HEK293 (cell line): ENCODE measurements at regions not wholly inside any gene's neighbourhood (a gene's known extent, or its start where the extent isn't known, plus 50 kb on each side); places are given as distances from the start of the nearest gene placed in this dataset.

Source experiments
- CTCF ChIA-PET: fragments of 350-600 bp; formaldehyde crosslinking; extraction: SDS; loops from one replicate; lab custom pipeline; 2021; ENCODE audit warnings: antibody characterized with exemption; lab: Yijun Ruan, JAX
- POLR2A ChIA-PET: fragments of 300-600 bp; formaldehyde crosslinking; extraction: SDS; loops from one replicate; lab custom pipeline; 2020; ENCODE audit warnings: antibody characterized with exemption, inconsistent platforms; lab: Yijun Ruan, JAX
- H3K27ac ChIP-seq: fragments of 200-500 bp; sonication (Bioruptor generic); 2 replicates; pipeline ENCODE4 v1.5.1; 2014; ENCODE audit warnings: low read depth, low read length, control low read depth, inconsistent platforms; ENCODE audit errors: extremely low read depth
- H3K36me3 ChIP-seq, 2 experiments: fragments of 200-500 bp in 1 of 2; sonication (Bioruptor generic) in 1 of 2; 1 replicate in 1 of 2; 2 replicates in 1 of 2; pipeline ENCODE4 v1.5.1; 2014 to 2017; ENCODE audit warnings: inconsistent platforms in 2 of 2, low read length in 2 of 2; ENCODE audit not compliant: control insufficient read depth in 2 of 2, insufficient read depth in 1 of 2
- H3K4me1 ChIP-seq: fragments of 200-500 bp; sonication (Bioruptor generic); 2 replicates; pipeline ENCODE4 v1.5.1; 2014; ENCODE audit warnings: mild to moderate bottlenecking, low read length, inconsistent platforms; ENCODE audit not compliant: control insufficient read depth, insufficient read depth
- H3K4me3 ChIP-seq: 2 replicates; pipeline ENCODE4 v1.5.1; 2011; ENCODE audit warnings: low read depth, mild to moderate bottlenecking, control low read depth, low read length, moderate library complexity
- H3K9me3 ChIP-seq: fragments of 200-500 bp; sonication (Bioruptor generic); 2 replicates; pipeline ENCODE4 v1.5.1; 2014; ENCODE audit warnings: low read depth, low read length, inconsistent platforms; ENCODE audit not compliant: control insufficient read depth, insufficient read depth
- BCL6B ChIP-seq: fragments of 450-650 bp; formaldehyde crosslinking; IDR thresholded peaks from 2 replicates; pipeline ENCODE4 v1.5.1; 2017; ENCODE audit warnings: missing biosample characterization, missing genetic modification characterization
- HOXC10 ChIP-seq: sonication (generic); formaldehyde crosslinking; IDR thresholded peaks from 2 replicates; pipeline ENCODE4 v1.8.1; 2023; ENCODE audit warnings: mild to moderate bottlenecking, missing genetic modification reagents
- KLF7 ChIP-seq: fragments of 450-650 bp; formaldehyde crosslinking; IDR thresholded peaks from 2 replicates; pipeline ENCODE4 v1.5.1; 2016; ENCODE audit warnings: missing biosample characterization, missing genetic modification characterization, borderline replicate concordance
- ZBTB7A ChIP-seq: fragments of 450-650 bp; formaldehyde crosslinking; IDR thresholded peaks from 2 replicates; pipeline ENCODE4 v1.5.1; 2016; ENCODE audit warnings: low read depth, missing biosample characterization, missing genetic modification characterization
- ZFP37 ChIP-seq: fragments of 450-650 bp; formaldehyde crosslinking; IDR thresholded peaks from 2 replicates; pipeline ENCODE4 v1.5.1; 2016; ENCODE audit warnings: missing biosample characterization, missing genetic modification characterization
- ZIC2 ChIP-seq: fragments of 450-650 bp; formaldehyde crosslinking; IDR thresholded peaks from 2 replicates; pipeline ENCODE4 v1.5.1; 2016; ENCODE audit warnings: missing biosample characterization, missing genetic modification characterization
- ZNF18 ChIP-seq: fragments of 450-650 bp; formaldehyde crosslinking; IDR thresholded peaks from 2 replicates; pipeline ENCODE4 v1.5.1; 2016; ENCODE audit warnings: missing biosample characterization, missing genetic modification characterization
- ZNF223 ChIP-seq: fragments of 450-650 bp; formaldehyde crosslinking; IDR thresholded peaks from 2 replicates; pipeline ENCODE4 v1.5.1; 2016; ENCODE audit warnings: missing biosample characterization, missing genetic modification characterization
- ZNF311 ChIP-seq: fragments of 450-650 bp; formaldehyde crosslinking; IDR thresholded peaks from 2 replicates; pipeline ENCODE4 v1.5.1; 2017; ENCODE audit warnings: missing biosample characterization, missing genetic modification characterization, borderline replicate concordance
- ZNF354C ChIP-seq: fragments of 450-650 bp; formaldehyde crosslinking; IDR thresholded peaks from 2 replicates; pipeline ENCODE4 v1.5.1; 2016; ENCODE audit warnings: missing biosample characterization, missing genetic modification characterization, low read depth, borderline replicate concordance
- ZNF394 ChIP-seq: fragments of 450-650 bp; formaldehyde crosslinking; IDR thresholded peaks from 2 replicates; pipeline ENCODE4 v1.5.1; 2016; ENCODE audit warnings: missing biosample characterization, missing genetic modification characterization, mild to moderate bottlenecking, moderate library complexity, borderline replicate concordance
- ZNF518A ChIP-seq: fragments of 450-650 bp; formaldehyde crosslinking; conservative IDR thresholded peaks from 2 replicates; pipeline ENCODE4 v1.5.1; 2016; ENCODE audit warnings: low read depth, missing biosample characterization, missing genetic modification characterization
- ZNF600 ChIP-seq: fragments of 450-650 bp; formaldehyde crosslinking; IDR thresholded peaks from 2 replicates; pipeline ENCODE4 v1.5.1; 2016; ENCODE audit warnings: missing biosample characterization, missing genetic modification characterization
- ZNF639 ChIP-seq: fragments of 450-650 bp; formaldehyde crosslinking; IDR thresholded peaks from 2 replicates; pipeline ENCODE4 v1.5.1; 2016; ENCODE audit warnings: missing biosample characterization, missing genetic modification characterization
- ZNF768 ChIP-seq: fragments of 450-650 bp; formaldehyde crosslinking; IDR thresholded peaks from 2 replicates; pipeline ENCODE4 v1.5.1; 2018; ENCODE audit warnings: missing biosample characterization, mild to moderate bottlenecking, missing genetic modification characterization
- TF ChIP-seq, protein P1 (sequence below): fragments of 450-650 bp; formaldehyde crosslinking; IDR thresholded peaks from 2 replicates; pipeline ENCODE4 v1.5.1; 2016; ENCODE audit warnings: missing biosample characterization, missing genetic modification characterization
- TF ChIP-seq, protein P2 (sequence below): fragments of 450-650 bp; formaldehyde crosslinking; IDR thresholded peaks from 2 replicates; pipeline ENCODE4 v1.5.1; 2016; ENCODE audit warnings: missing biosample characterization, missing genetic modification characterization, low read depth
- TF ChIP-seq, protein P3 (sequence below): fragments of 450-650 bp; formaldehyde crosslinking; optimal IDR thresholded peaks from 2 replicates; pipeline ENCODE3; 2016; ENCODE audit warnings: missing biosample characterization, mild to moderate bottlenecking, missing genetic modification characterization
- TF ChIP-seq, protein P4 (sequence below): fragments of 450-650 bp; formaldehyde crosslinking; IDR thresholded peaks from 2 replicates; pipeline ENCODE4 v1.5.1; 2016; ENCODE audit warnings: missing biosample characterization, missing genetic modification characterization

DNA sequence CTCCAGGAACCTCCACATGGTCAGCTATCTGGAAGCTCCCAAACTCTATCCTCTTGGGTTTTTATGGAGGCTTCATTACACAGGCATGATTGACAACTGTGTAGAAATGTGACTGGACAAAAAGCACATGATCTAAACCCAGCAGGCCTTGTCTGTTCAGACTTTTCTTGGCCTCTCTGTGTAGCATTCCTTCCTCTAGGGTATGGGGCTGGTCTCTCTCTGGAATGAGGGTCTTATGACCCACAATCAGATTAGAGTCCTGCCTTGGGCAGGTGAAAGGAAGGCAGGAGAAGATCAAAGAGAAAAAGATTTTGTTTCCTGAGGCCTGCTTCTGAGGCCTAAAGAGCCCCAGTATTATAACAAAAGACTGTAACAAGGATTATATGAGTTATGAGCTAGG lies 162.7 kb downstream of the SP3 start:
- Histone ChIP-seq H3K36me3 (no peaks in the 10 kb centered on the region), H3K4me1 (no peaks in the 10 kb centered on the region), H3K27ac (no peak overlapping the region), H3K9me3 (no peaks in the 10 kb centered on the region), H3K4me3 (no peak overlapping the region)
- ChIA-PET CTCF (no interaction called here), POLR2A (no interaction called here)
- TF ChIP-seq, protein P1, sequence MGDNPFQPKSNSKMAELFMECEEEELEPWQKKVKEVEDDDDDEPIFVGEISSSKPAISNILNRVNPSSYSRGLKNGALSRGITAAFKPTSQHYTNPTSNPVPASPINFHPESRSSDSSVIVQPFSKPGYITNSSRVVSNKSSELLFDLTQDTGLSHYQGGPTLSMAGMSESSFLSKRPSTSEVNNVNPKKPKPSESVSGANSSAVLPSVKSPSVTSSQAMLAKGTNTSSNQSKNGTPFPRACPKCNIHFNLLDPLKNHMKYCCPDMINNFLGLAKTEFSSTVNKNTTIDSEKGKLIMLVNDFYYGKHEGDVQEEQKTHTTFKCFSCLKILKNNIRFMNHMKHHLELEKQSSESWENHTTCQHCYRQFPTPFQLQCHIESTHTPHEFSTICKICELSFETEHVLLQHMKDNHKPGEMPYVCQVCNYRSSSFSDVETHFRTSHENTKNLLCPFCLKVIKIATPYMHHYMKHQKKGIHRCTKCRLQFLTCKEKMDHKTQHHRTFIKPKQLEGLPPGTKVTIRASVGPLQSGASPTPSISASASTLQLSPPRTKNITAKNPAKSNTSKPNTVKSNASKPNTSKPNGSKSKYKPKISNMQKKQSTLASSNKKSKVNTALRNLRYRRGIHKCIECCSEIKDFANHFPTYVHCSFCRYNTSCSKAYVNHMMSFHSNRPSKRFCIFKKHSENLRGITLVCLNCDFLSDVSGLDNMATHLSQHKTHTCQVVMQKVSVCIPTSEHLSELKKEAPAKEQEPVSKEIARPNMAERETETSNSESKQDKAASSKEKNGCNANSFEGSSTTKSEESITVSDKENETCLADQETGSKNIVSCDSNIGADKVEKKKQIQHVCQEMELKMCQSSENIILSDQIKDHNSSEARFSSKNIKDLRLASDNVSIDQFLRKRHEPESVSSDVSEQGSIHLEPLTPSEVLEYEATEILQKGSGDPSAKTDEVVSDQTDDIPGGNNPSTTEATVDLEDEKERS = no peak
- no peak for TF ChIP-seq BCL6B
- TF ChIP-seq HOXC10 = no peak
- no peak for TF ChIP-seq ZFP37 (tag by site-specific recombination)
- TF ChIP-seq ZNF311 (tag by site-specific recombination) = no peak
- no peak for TF ChIP-seq ZNF354C
- no peak for TF ChIP-seq ZNF600 (tag by site-specific recombination)
- no peak for TF ChIP-seq ZNF18 (tag by site-specific recombination)
- TF ChIP-seq, protein P2, sequence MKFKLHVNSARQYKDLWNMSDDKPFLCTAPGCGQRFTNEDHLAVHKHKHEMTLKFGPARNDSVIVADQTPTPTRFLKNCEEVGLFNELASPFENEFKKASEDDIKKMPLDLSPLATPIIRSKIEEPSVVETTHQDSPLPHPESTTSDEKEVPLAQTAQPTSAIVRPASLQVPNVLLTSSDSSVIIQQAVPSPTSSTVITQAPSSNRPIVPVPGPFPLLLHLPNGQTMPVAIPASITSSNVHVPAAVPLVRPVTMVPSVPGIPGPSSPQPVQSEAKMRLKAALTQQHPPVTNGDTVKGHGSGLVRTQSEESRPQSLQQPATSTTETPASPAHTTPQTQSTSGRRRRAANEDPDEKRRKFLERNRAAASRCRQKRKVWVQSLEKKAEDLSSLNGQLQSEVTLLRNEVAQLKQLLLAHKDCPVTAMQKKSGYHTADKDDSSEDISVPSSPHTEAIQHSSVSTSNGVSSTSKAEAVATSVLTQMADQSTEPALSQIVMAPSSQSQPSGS (tag by site-specific recombination) = no peak
- no peak for TF ChIP-seq ZNF768 (tag by site-specific recombination)
- no peak for TF ChIP-seq ZNF639 (tag by site-specific recombination)
- TF ChIP-seq ZNF223 (tag by site-specific recombination) = no peak
- TF ChIP-seq, protein P3, sequence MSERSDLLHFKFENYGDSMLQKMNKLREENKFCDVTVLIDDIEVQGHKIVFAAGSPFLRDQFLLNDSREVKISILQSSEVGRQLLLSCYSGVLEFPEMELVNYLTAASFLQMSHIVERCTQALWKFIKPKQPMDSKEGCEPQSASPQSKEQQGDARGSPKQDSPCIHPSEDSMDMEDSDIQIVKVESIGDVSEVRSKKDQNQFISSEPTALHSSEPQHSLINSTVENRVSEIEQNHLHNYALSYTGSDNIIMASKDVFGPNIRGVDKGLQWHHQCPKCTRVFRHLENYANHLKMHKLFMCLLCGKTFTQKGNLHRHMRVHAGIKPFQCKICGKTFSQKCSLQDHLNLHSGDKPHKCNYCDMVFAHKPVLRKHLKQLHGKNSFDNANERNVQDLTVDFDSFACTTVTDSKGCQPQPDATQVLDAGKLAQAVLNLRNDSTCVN (tag by site-specific recombination) = no peak
- no peak for TF ChIP-seq ZIC2 (tag by site-specific recombination)
- no peak for TF ChIP-seq ZBTB7A (tag by site-specific recombination)
- TF ChIP-seq, protein P4, sequence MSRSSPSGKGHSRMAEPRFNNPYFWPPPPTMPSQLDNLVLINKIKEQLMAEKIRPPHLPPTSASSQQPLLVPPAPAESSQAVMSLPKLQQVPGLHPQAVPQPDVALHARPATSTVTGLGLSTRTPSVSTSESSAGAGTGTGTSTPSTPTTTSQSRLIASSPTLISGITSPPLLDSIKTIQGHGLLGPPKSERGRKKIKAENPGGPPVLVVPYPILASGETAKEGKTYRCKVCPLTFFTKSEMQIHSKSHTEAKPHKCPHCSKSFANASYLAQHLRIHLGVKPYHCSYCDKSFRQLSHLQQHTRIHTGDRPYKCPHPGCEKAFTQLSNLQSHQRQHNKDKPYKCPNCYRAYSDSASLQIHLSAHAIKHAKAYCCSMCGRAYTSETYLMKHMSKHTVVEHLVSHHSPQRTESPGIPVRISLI = no peak
- no peak for TF ChIP-seq ZNF394 (tag by site-specific recombination)
- TF ChIP-seq ZNF518A (tag by site-specific recombination) = no peak
- TF ChIP-seq KLF7 = no peak
